AG08396 (cell line): ENCODE measurements at regions not wholly inside any gene's neighbourhood (a gene's known extent, or its start where the extent isn't known, plus 50 kb on each side); places are given as distances from the start of the nearest gene placed in this dataset.

Experiments used
- DNase-seq: peaks from one replicate; pipeline ENCODE4 v3.0.0; 2012; ENCODE audit warnings: low spot score, mixed read lengths

GRCh38 chr18:2380101-2380500 is 191.2 kb downstream of the METTL4 start:
- DNase-seq: no peak

- no peak for DNase-seq
Observed at GRCh38 chr18:2381539-2381938, 189.8 kb downstream of the METTL4 start.

GRCh38 chr18:2387588-2387987 is 183.7 kb downstream of the METTL4 start:
- DNase-seq: no peak

- no peak for DNase-seq
Observed at GRCh38 chr18:2390158-2390557, 181.1 kb downstream of the METTL4 start.

GRCh38 chr18:2391470-2391869 is 179.8 kb downstream of the METTL4 start:
- DNase-seq: no peak

- DNase-seq: no peak
Observed at GRCh38 chr18:2392446-2392845, 178.9 kb downstream of the METTL4 start.

- DNase-seq: no peak
Observed at GRCh38 chr18:2394684-2395083, 176.6 kb downstream of the METTL4 start.

- DNase-seq: no peak
Observed at GRCh38 chr18:2395427-2396161, 175.7 kb downstream of the METTL4 start.

GRCh38 chr18:2396162-2396505 is 175.2 kb downstream of the METTL4 start:
- DNase-seq: no peak

- DNase-seq: no peak
Observed at GRCh38 chr18:2400701-2401196, 170.6 kb downstream of the METTL4 start.

GRCh38 chr18:2402084-2402483 is 169.2 kb downstream of the METTL4 start:
- DNase-seq: no peak

GRCh38 chr18:2406544-2406943 is 164.8 kb downstream of the METTL4 start:
- DNase-seq: peak; percentile 20

- no peak for DNase-seq
Observed at GRCh38 chr18:2407961-2408360, 163.3 kb downstream of the METTL4 start.

GRCh38 chr18:2409906-2410305 is 161.4 kb downstream of the METTL4 start:
- no peak for DNase-seq

- no peak for DNase-seq
Observed at GRCh38 chr18:2410688-2411087, 160.6 kb downstream of the METTL4 start.

- peak; percentile 18 for DNase-seq
Observed at GRCh38 chr18:2411381-2411960, 159.8 kb downstream of the METTL4 start.

GRCh38 chr18:2412281-2412680 is 159.0 kb downstream of the METTL4 start:
- DNase-seq: no peak

GRCh38 chr18:2412996-2413751 is 158.1 kb downstream of the METTL4 start:
- no peak for DNase-seq

GRCh38 chr18:2414235-2414634 is 157.1 kb downstream of the METTL4 start:
- no peak for DNase-seq

GRCh38 chr18:2415656-2416055 is 155.6 kb downstream of the METTL4 start:
- DNase-seq: no peak

- DNase-seq: no peak
Observed at GRCh38 chr18:2417861-2418610, 153.3 kb downstream of the METTL4 start.

- DNase-seq: no peak
Observed at GRCh38 chr18:2420367-2420766, 150.9 kb downstream of the METTL4 start.
